Fibroblast of the aortic adventitia (primary cell): ENCODE measurements at regions not wholly inside any gene's neighbourhood (a gene's known extent, or its start where the extent isn't known, plus 50 kb on each side); places are given as distances from the start of the nearest gene placed in this dataset.

Source experiments
- DNase-seq: peaks from one replicate; pipeline ENCODE4 v3.0.0-alpha.2; 2010; ENCODE audit warnings: low read depth
- H3K4me3 ChIP-seq: 2 replicates; pipeline ENCODE4 v1.5.1; 2011; ENCODE audit warnings: low read depth, mild to moderate bottlenecking, control low read depth, low read length, moderate library complexity
- CTCF ChIP-seq: IDR thresholded peaks from 2 replicates; pipeline ENCODE4 v1.5.1; 2011; ENCODE audit warnings: mild to moderate bottlenecking, low read length, control low read depth, inconsistent platforms; ENCODE audit not compliant: insufficient read depth

- H3K4me3 ChIP-seq, result no peak overlapping the region
- no peak for DNase-seq
- no peak for TF ChIP-seq CTCF
Measured at GRCh38 chr2:76387294-76387693, 676.6 kb upstream of the GCFC2 start.

- no peak for DNase-seq
- H3K4me3 ChIP-seq, result no peak overlapping the region
- no peak for TF ChIP-seq CTCF
Measured at GRCh38 chr2:76385943-76386342, 675.2 kb upstream of the GCFC2 start.

GRCh38 chr2:76381624-76382023, 670.9 kb upstream of the GCFC2 start:
- no peak for DNase-seq
- no peak overlapping the region for H3K4me3 ChIP-seq
- no peak for TF ChIP-seq CTCF

- no peak for DNase-seq
- TF ChIP-seq CTCF, result no peak
- H3K4me3 ChIP-seq, result no peak overlapping the region
Measured at GRCh38 chr2:76378140-76378539, 667.4 kb upstream of the GCFC2 start.

- no peak overlapping the region for H3K4me3 ChIP-seq
- DNase-seq, result no peak
- TF ChIP-seq CTCF, result no peak
Measured at GRCh38 chr2:76341439-76341838, 630.7 kb upstream of the GCFC2 start.

GRCh38 chr2:76332871-76333270, 622.2 kb upstream of the GCFC2 start:
- no peak for DNase-seq
- no peak overlapping the region for H3K4me3 ChIP-seq
- TF ChIP-seq CTCF, result no peak

- no peak for DNase-seq
- H3K4me3 ChIP-seq, result no peak overlapping the region
- no peak for TF ChIP-seq CTCF
Measured at GRCh38 chr2:76330865-76331264, 620.1 kb upstream of the GCFC2 start.
